Liver (tissue), 7 donors: ENCODE measurements at regions not wholly inside any gene's neighbourhood (a gene's known extent, or its start where the extent isn't known, plus 50 kb on each side); places are given as distances from the start of the nearest gene placed in this dataset.

ENCODE experiments used
- DNase-seq: peaks from one replicate; pipeline ENCODE4 v3.0.0-alpha.2; 2017; ENCODE audit warnings: low spot score
- H3K27ac ChIP-seq, 2 donors: one replicate each; pipeline ENCODE4 v1.7.0; 2013; ENCODE audit warnings: inconsistent platforms in 2 of 2, low read length in 2 of 2, control low read depth in 1 of 2, low read depth in 1 of 2, mild to moderate bottlenecking in 1 of 2
- H3K27me3 ChIP-seq, 4 donors: one replicate each; pipeline versions ENCODE4 v1.6.1 to v1.7.0; 2013; ENCODE audit warnings: low read length in 3 of 4, inconsistent platforms in 1 of 4, mild to moderate bottlenecking in 1 of 4, moderate library complexity in 1 of 4; ENCODE audit not compliant: control insufficient read depth in 4 of 4, insufficient read depth in 4 of 4
- H3K36me3 ChIP-seq, 4 donors: one replicate each; pipeline versions ENCODE4 v1.6.1 to v1.7.0; 2013; ENCODE audit warnings: low read length in 3 of 4, mild to moderate bottlenecking in 3 of 4, low read depth in 1 of 4, moderate library complexity in 1 of 4; ENCODE audit not compliant: control insufficient read depth in 4 of 4, insufficient read depth in 3 of 4
- H3K4me1 ChIP-seq, 4 donors: one replicate each; pipeline versions ENCODE4 v1.6.1 to v1.7.0; 2013; ENCODE audit warnings: low read length in 3 of 4, mild to moderate bottlenecking in 3 of 4, moderate library complexity in 1 of 4; ENCODE audit not compliant: control insufficient read depth in 4 of 4, insufficient read depth in 4 of 4
- H3K4me3 ChIP-seq, 3 donors: one replicate each; pipeline versions ENCODE4 v1.6.1 to v1.7.0; 2013; ENCODE audit warnings: low read length in 3 of 3, control low read depth in 1 of 3, low read depth in 1 of 3, mild to moderate bottlenecking in 1 of 3
- H3K9ac ChIP-seq, 2 donors: one replicate each; pipeline ENCODE4 v1.7.0; 2013; ENCODE audit warnings: low read length in 2 of 2, mild to moderate bottlenecking in 2 of 2, moderate library complexity in 2 of 2, control low read depth in 1 of 2, low read depth in 1 of 2
- H3K9me3 ChIP-seq, 4 donors: one replicate each; pipeline versions ENCODE4 v1.6.1 to v1.7.0; 2013; ENCODE audit warnings: low read length in 3 of 4; ENCODE audit not compliant: control insufficient read depth in 4 of 4
- ATF3 ChIP-seq: IDR thresholded peaks from 2 replicates; pipeline ENCODE4 v1.6.1; 2016; ENCODE audit warnings: antibody characterized with exemption
- EGR1 ChIP-seq, 2 donors: IDR thresholded peaks; 2 replicates each; pipeline ENCODE4 v1.6.1; 2016 to 2018; ENCODE audit warnings: antibody characterized with exemption in 2 of 2, low read depth in 2 of 2
- FOXA1 ChIP-seq: IDR thresholded peaks from 2 replicates; pipeline ENCODE4 v1.6.1; 2016; ENCODE audit warnings: antibody characterized with exemption
- FOXA2 ChIP-seq: IDR thresholded peaks from 2 replicates; pipeline ENCODE4 v1.6.1; 2016; ENCODE audit warnings: antibody characterized with exemption
- HNF4G ChIP-seq: IDR thresholded peaks from 2 replicates; pipeline ENCODE4 v1.6.1; 2016; ENCODE audit warnings: antibody characterized with exemption
- JUND ChIP-seq, 2 donors: IDR thresholded peaks; 2 replicates each; pipeline ENCODE4 v1.6.1; 2016; ENCODE audit warnings: antibody characterized with exemption in 2 of 2
- NR2F2 ChIP-seq: IDR thresholded peaks from 2 replicates; pipeline ENCODE4 v1.6.1; 2016; ENCODE audit warnings: antibody characterized with exemption
- RAD21 ChIP-seq, 2 donors: IDR thresholded peaks; 2 replicates each; pipeline ENCODE4 v1.6.1; 2016; ENCODE audit warnings: antibody characterized with exemption in 2 of 2, mild to moderate bottlenecking in 2 of 2
- REST ChIP-seq: IDR thresholded peaks from 2 replicates; pipeline ENCODE4 v1.6.1; 2016; ENCODE audit warnings: antibody characterized with exemption, mild to moderate bottlenecking
- RXRA ChIP-seq, 2 donors: IDR thresholded peaks; 2 replicates each; pipeline ENCODE4 v1.6.1; 2017 to 2018; ENCODE audit warnings: antibody characterized with exemption in 2 of 2, mild to moderate bottlenecking in 1 of 2
- SP1 ChIP-seq: IDR thresholded peaks from 2 replicates; pipeline ENCODE4 v1.6.1; 2018; ENCODE audit warnings: antibody characterized with exemption, mild to moderate bottlenecking
- YY1 ChIP-seq: IDR thresholded peaks from 2 replicates; pipeline ENCODE4 v1.6.1; 2016; ENCODE audit warnings: antibody characterized with exemption, mild to moderate bottlenecking
- ZBTB33 ChIP-seq: IDR thresholded peaks from 2 replicates; pipeline ENCODE4 v1.6.1; 2016; ENCODE audit warnings: antibody characterized with exemption
- WGBS: extraction: QIAGEN DNeasy Blood & Tissue Kit; methylation state at CpG from one replicate; pipeline ENCODE4 v1.1.7; 2013; 5-methylcytosine and 5-hydroxymethylcytosine counted together
- donor health status: healthy.
- donor health status: healthy.
- donor health status: healthy.
- donor health status: healthy.

- no peak for TF ChIP-seq REST
- no peak for TF ChIP-seq JUND (IDR thresholded peaks at IDR 0.05)
These were observed 263.9 kb downstream of the ICE1 start (continued) for GRCh38 chr5:5686356-5686755.

- Histone ChIP-seq H3K36me3 (no peaks in the 10 kb centered on the region), H3K4me3 (no peak overlapping the region), H3K9me3 (peaks cover 0 to 7% (median 3%) of the 10 kb centered on the region in 4 donors), H3K9ac (no peak overlapping the region), H3K4me1 (no peaks in the 10 kb centered on the region), H3K27me3 (no peaks in the 10 kb centered on the region), H3K27ac (no peak overlapping the region)
- no peak for TF ChIP-seq ATF3
- no peak for TF ChIP-seq RAD21 (IDR thresholded peaks at IDR 0.05)
- TF ChIP-seq SP1: no peak
- TF ChIP-seq YY1: no peak
- no peak for TF ChIP-seq JUND (IDR thresholded peaks at IDR 0.05)
- TF ChIP-seq EGR1 (IDR thresholded peaks at IDR 0.05; ENCODE audit: low read depth in 2 of 2): no peak
- no peak for TF ChIP-seq RXRA (IDR thresholded peaks at IDR 0.05)
- no peak for TF ChIP-seq NR2F2
- WGBS: 78% methylated on average over 3 of the region's 3 CpGs
- DNase-seq: no peak
These were observed 263.3 kb downstream of the ICE1 start for GRCh38 chr5:5685737-5686136.

GRCh38 chr5:5683174-5683573 is 260.7 kb downstream of the ICE1 start:
- no peak overlapping the region for H3K27ac ChIP-seq
- 63% methylated on average over 2 of the region's 2 CpGs for WGBS
- no peak for TF ChIP-seq NR2F2
- no peak for TF ChIP-seq FOXA2
- TF ChIP-seq YY1: no peak
- no peak for TF ChIP-seq FOXA1
- TF ChIP-seq HNF4G: no peak
- no peak for TF ChIP-seq ATF3
- no peak for TF ChIP-seq ZBTB33

More at GRCh38 chr5:5683174-5683573, 260.7 kb downstream of the ICE1 start:
- Histone ChIP-seq H3K4me3 (no peak overlapping the region), H3K4me1 (no peaks in the 10 kb centered on the region), H3K36me3 (no peaks in the 10 kb centered on the region), H3K9me3 (peaks cover 0 to 7% (median 2%) of the 10 kb centered on the region in 4 donors), H3K9ac (no peak overlapping the region), H3K27me3 (no peaks in the 10 kb centered on the region)
- no peak for DNase-seq
